Dedifferentiated amniotic fluid mesenchymal stem cell (primary cell): ENCODE measurements at regions not wholly inside any gene's neighbourhood (a gene's known extent, or its start where the extent isn't known, plus 50 kb on each side); places are given as distances from the start of the nearest gene placed in this dataset.
"Not testable (repeated sequence)": the region's sequence is repeated elsewhere in the genome, so short reads cannot be mapped to it uniquely, and the experiment has no call there.

Experiments
- DNase-seq: peaks from one replicate; pipeline ENCODE4 v3.0.0-alpha.2; 2016; ENCODE audit errors: extremely low spot score

GRCh38 chr1:230591678-230592077, 50.6 kb upstream of the COG2 start:
- no peak for DNase-seq

- no peak for DNase-seq
Measured at GRCh38 chr1:230589951-230590350, 52.3 kb upstream of the COG2 start.

- no peak for DNase-seq
Measured at GRCh38 chr1:230588323-230588746, 53.9 kb upstream of the COG2 start.

DNA sequence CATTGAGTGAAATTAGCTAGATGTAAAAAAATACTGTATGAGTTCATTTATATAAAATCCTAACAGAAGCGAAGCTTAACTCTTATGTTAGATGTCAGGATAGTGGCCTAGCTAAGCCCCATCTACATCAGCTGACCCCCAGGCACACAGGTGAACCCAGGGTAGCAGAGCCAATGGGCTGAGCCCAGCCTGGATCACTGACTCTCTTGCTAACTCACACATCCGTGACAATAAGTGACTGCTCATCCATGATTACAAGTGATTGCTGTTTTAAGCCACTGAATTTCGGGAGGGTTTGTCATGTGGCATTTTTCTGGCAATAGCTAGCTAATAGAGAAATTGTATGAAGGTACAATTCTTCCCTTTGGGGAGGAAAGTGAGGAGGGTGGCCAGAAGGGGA, 55.2 kb upstream of the COG2 start:
- DNase-seq: no peak

- DNase-seq: no peak
Measured at GRCh38 chr1:230584660-230585059, 57.6 kb upstream of the COG2 start.

DNA sequence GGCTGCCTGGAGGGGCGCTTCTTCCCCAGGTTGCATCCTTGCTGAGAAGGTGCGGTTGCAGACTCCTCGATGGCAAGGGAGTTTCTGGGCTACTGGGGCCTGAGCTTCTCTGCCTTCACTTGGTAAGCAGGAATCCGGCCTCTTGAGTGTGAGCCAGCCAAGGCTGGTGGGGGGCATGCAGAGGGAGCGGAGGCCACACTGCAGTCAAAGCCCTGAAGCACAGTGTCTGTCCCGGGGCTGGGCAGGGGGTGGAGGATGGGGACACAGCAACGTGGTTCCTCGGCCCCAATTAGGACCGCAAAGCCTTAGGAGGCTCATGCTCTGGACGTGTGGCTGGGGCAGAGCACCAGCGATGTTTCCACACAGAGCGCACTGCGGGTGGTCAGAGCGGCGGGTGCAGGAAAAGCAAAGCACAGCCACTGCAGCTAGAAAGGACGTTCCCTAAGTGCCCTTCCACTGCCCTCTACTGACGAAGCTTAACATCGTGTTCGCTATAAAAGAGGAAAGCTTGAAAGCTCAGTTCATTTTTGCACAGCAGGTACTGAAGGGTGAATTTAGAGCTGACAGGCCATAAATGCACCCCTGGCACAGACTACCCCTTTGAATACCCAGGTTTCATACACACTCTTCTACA, 60.7 kb upstream of the COG2 start:
- no peak for DNase-seq

DNA sequence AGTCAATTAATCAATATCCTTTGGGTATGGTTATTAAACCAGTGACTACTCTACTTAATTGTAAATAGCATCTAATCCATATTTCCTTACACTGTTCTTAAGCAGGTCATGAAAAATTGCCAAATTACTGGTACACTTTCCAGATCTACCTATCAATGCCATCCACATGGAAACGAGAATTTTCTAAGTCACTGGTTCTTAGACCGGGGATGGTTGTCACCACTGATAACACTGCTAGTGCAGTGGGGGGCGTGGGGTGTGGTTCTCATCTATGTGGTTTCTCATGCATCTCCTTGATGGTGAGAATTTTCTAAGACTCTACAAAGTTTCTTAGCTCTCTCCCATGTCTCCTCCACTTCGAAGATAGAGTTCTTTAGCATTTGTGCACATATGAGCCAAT, 63.7 kb upstream of the COG2 start:
- no peak for DNase-seq

- no peak for DNase-seq
Measured at GRCh38 chr1:230577537-230577936, 64.7 kb upstream of the COG2 start.

DNA sequence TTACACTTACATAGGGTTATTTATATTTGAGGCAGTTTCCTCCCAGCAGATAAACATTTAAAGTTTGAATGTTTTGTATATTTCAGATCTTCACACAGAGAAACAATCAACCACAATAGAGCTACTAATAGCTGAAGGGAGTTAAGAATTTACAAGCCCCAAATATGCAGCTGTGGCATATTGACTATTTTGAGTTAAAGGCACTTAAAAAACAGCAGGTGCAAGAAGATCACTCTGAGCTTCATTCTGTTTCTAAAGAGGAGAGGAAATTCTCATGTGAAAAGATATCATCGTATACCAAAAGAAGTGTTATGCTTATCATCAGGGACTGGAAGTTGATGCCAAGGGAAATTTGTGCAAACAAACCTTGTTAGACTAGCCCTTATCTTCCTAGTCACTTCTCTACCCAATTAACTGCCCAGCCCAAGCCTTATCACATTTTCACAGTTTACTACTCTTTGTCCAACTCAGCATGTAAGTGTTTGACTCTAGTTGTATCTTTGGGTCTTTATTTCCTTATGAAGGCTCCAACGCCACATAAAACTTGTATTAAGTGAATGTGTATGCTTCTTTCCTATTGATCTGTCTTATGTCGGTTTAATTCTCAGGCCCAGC, 66.3 kb upstream of the COG2 start:
- no peak for DNase-seq

DNA sequence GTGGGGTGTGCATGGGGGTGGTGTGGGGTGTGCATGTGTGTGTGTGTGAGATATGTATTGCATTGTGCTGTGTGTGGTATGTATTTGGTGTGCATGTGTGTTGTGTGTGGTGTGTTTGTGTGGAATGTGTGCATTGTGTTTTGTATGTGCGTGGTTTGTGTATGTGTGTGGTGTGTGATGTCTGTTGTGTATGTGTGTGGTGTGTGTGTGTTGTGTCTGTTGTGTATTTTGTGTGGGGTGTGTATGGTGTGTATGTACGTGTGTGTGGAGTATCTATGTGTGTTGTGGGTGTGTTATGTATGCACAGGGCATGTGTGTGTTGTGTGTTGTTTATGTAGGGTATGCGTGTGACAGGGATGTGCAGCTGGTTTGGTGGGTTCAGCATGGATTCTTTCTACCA, 67.8 kb upstream of the COG2 start:
- DNase-seq: no peak

- DNase-seq: no peak
Measured at GRCh38 chr1:230573658-230574057, 68.6 kb upstream of the COG2 start.

- DNase-seq: no peak
Measured at GRCh38 chr1:230572121-230573105, 69.9 kb upstream of the COG2 start.

GRCh38 chr1:230570724-230571360, 71.4 kb upstream of the COG2 start:
- DNase-seq: no peak

GRCh38 chr1:230569201-230569600, 73.1 kb upstream of the COG2 start:
- no peak for DNase-seq

GRCh38 chr1:230568676-230569075, 73.6 kb upstream of the COG2 start:
- no peak for DNase-seq

DNA sequence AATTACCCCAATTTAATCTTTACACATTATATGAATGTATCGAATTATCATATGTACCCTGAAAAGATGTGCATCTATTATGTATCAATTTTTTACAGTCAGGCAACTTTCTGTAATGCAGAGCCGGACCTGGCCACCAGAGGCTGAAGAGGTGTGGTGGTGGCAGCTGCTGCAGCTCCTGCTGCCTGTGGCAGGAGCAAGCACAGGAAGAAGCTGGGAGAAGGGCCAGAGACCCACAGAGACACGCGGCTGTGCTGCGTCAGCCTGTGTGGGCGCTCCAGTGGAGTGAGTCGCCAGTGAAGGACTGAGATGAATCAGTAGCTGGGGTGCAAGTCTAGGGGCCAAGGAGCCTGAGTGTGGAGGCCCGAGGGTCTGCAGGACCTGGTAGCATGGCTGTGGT, 74.3 kb upstream of the COG2 start:
- no peak for DNase-seq

GRCh38 chr1:230567221-230567575, 75.1 kb upstream of the COG2 start:
- DNase-seq: no peak

- DNase-seq: not testable (repeated sequence)
Measured at GRCh38 chr1:230566532-230567220, 75.6 kb upstream of the COG2 start.

GRCh38 chr1:230565141-230565540, 77.1 kb upstream of the COG2 start:
- no peak for DNase-seq

- no peak for DNase-seq
Measured at GRCh38 chr1:230563591-230563990, 78.7 kb upstream of the COG2 start.

DNA sequence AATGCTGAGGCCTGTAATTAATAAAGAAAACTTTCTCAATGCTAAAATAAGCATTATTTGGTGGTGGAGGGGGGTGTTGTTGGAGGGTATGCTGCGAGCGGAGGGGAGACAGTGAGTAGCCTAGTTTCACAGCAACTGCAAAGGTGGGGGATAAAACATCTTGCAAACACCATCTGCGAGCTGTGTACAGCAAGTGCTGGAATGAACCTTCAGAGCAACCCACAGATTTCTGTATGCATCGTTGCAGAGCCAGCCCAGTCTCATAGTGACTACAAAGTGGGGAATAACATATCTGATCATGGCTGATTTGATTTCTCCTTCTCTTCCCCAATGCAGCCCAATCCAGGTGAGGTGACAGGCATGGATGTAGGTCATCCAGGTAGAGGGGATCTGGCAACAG, 80.7 kb upstream of the COG2 start:
- DNase-seq: no peak

DNA sequence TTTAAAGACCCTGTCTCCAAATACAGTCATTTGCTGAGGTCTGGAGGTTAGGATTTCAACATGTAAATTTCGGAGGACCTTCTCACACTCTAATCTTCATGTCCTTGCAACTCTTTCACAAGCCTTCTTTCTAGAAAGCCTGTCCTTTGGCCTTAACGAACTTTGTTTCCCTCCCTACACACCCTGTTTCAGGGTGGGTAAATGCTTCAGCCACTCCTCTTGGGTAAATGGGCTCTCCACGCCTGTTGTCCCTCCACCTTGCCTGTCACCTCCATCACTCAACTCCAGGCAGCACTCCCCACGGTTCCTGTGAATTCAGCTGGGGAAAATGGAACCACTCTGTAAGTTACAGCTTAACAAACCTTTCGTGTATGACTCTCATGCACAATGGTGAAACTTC, 84.0 kb upstream of the COG2 start:
- no peak for DNase-seq
